GM20000 (cell line): ENCODE measurements at regions not wholly inside any gene's neighbourhood (a gene's known extent, or its start where the extent isn't known, plus 50 kb on each side); places are given as distances from the start of the nearest gene placed in this dataset.

Source experiments
- DNase-seq: peaks from one replicate; pipeline ENCODE4 v3.0.0; 2012; ENCODE audit warnings: low spot score
- TF ChIP-seq, protein P1 (sequence below): IDR thresholded peaks from 2 replicates; pipeline ENCODE4 v1.5.1; 2012; ENCODE audit warnings: mild to moderate bottlenecking, control low read depth; ENCODE audit errors: extremely low read depth, missing control alignments

DNA sequence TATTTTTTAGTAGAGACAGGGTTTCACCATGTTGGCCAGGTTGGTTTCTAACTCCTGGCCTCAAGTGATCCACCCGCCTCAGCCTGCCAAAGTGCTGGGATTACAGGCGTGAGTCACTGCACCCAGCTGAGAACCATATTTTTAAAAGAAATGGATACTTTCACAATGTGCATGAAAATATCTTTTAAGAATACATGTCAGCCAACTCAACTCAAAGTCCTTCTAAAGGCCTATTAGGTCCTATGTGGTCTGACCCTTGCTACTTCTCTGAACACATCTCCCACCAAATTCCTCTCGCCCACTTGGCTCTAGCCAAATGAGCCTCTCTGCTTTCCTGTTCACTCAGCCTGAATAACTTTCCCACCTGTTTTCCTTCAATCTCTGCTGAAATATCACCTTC is 119.6 kb downstream of the MTX2 start:
- TF ChIP-seq, protein P1, sequence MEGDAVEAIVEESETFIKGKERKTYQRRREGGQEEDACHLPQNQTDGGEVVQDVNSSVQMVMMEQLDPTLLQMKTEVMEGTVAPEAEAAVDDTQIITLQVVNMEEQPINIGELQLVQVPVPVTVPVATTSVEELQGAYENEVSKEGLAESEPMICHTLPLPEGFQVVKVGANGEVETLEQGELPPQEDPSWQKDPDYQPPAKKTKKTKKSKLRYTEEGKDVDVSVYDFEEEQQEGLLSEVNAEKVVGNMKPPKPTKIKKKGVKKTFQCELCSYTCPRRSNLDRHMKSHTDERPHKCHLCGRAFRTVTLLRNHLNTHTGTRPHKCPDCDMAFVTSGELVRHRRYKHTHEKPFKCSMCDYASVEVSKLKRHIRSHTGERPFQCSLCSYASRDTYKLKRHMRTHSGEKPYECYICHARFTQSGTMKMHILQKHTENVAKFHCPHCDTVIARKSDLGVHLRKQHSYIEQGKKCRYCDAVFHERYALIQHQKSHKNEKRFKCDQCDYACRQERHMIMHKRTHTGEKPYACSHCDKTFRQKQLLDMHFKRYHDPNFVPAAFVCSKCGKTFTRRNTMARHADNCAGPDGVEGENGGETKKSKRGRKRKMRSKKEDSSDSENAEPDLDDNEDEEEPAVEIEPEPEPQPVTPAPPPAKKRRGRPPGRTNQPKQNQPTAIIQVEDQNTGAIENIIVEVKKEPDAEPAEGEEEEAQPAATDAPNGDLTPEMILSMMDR: no peak
- DNase-seq: no peak

DNA sequence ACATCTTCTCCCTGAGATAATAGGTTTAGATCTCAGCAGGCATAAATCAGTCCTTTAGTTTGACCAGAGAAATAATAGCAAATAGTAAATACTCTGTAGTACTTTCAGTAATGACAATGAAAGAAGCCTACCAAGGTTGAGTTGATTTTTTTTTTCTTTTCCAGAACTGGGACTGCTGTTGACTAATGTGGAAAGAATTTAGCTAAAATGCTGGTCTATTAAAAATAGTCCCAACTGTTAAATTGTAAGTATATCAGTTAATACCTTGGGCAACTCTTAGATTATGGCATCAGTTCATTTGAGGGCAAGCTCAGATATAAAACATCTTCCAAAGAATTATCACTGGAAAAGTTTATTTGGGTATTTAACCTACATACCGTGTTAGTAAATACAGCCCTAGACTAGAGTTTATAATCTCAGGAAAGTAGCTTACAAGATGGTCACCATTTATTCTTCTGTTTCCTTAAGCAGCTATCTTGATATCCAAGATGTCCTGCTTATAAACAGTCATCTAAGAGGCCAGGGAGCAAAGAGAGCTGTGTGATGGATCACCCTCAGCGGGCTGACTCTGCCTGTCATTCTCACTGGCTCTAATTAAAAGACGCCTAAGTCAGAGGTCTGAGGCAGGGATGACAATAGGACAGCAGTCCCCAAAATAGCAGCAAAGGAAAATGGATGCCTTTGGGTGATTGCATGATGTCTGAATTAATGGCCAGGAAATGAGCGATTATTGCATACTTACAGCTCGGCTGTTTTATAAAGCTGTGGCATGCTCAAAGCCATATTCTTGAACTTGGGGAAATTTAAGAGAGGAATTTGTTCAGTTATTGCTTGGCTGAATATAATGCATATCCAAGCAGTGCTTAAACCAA is 121.3 kb downstream of the MTX2 start:
- DNase-seq: no peak
- TF ChIP-seq, protein P1: no peak

DNA sequence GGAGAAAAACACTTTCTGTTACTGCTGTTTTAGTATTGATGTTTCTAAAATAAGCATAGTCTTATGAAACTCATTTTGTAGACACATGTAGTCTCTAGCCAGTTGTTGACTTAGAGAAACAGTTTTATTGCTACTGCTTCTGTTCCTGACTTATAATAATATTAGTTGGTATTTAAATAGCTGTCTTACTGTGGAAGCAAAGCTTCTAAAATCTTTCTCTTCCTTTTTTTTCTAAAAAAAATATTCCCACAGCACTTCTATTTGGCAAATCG is 121.8 kb downstream of the MTX2 start:
- TF ChIP-seq, protein P1: no peak
- no peak for DNase-seq

DNA sequence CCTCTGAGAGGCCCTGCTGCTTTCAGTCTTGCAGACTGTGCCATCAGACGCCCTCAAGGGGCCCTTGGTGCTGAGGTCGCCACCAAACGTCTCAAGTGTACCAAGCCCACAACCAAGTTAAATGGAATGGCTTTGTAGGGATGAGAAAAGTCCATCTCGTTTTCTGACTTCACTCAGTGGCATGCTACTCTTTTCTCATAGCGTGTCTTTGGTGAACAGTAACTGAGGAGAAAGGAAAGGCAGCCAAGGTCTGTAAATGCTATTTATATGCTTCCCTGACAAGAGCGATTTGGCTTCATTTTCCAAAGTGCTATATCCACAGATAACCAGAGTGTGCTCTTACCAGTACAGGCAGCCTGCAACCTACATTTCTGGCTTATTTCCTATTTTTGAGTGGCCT is 123.0 kb downstream of the MTX2 start:
- TF ChIP-seq, protein P1: no peak
- DNase-seq: no peak

DNA sequence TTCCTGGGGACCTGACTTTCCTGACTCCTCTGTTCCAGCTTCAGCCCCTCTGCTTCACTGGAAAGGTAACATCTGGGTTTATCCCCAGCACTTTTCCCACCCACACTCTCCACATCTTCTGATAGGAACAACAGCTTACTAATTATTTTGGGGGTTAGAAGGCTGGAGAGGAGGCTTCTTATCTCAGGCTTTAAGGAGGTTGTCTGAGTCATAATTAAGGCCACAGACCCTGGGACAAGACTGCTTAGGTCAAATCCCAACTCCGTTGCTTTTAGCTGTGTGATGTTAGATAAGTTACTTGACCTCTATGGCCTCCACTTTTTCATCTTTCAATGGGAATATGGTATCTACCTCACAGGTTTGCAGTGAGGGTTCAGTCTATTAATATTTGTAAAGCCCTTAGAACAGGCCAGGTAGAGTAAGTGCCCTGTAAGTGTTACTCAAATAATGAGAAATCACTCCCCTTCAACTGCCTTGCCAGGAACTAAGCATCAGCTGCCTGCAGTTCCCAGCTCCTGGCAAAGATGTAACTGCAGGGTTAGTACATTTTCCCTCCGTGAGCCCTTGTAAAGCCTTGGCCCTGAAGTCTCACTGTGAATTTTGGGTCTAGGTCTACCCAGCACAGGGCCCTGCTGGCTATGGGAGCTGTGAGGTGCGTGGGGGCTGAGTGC is 123.6 kb downstream of the MTX2 start:
- TF ChIP-seq, protein P1: no peak
- no peak for DNase-seq

DNA sequence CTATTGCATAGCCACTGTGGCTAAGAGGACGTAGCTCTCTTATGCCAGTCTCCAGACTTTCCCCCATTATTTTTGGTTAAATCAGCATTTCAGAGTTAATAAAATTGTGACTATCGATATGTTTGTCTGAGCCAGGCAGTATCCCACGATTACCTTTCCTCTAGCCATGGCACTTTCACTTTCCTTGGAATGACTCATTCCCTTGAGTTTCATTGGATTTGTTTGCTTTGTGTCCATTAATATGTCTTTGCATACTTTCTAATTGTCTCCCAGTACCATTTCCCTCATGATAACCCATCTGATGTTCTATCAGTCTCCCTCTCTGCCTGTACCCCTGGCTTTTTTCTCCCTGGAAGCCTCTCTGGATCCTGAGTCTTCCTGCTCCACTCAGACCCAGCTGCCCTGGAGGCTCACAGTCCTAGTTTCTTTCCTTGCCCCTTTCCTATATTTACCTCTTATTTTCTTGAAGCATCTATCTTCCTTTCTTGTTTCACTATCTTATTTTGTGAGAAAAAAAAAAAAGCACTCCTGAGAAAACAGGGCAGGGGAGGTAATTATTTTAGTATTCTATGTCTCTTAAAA is 126.1 kb downstream of the MTX2 start:
- TF ChIP-seq, protein P1: no peak
- DNase-seq: no peak
